ENCODE measurements at regions not wholly inside any gene's neighbourhood (a gene's known extent, or its start where the extent isn't known, plus 50 kb on each side); places are given as distances from the start of the nearest gene placed in this dataset.

DNA sequence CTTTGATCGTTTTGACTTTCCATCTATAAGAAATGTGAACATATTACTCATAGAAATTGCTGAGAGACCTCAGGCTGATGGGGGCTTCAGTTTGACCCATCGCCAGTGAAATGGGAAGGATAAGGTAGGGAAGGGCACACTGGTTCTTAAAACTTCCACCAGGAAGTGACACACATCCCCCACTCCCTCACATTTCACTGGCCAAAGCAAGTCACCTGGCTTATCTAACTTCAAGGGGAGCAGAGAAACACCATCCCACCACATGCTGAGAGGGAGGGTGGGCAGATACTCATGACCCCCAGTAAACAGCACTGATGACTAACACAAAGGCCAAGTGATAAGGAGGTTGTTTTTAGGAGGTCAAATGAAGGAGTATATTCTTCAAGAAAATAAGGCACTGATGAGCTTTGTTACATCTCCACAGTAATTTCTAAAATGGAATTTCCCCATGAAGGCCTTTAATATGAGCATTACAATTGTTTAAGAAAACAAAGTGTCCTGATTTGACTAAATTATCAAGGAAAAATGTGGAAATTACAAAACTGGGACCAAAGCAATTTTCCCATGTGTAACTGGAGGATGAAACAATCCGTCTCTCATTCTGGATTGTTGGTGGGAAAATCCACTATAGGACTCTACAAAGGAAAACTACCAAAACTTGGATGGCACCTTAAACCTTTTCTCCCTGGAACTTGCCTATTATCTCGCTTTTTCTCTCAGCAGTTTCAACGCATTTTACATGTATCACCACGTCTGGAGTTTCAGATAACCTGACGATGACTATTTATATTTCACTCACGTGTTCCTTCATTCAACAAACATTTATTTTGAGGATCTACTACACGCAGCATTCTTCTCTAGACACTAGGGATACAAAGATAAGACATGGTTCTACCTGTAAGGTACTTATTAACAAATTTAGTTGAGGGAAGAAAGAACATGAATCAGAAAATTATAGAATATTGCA lies 91.8 kb upstream of the EEA1 start:
- H3K9ac ChIP-seq (ENCODE audit: low read length): no peak overlapping the region
- no peak overlapping the region for H2AFZ ChIP-seq (ENCODE audit: low read length)
- no peak overlapping the region for H3K4me3 ChIP-seq (ENCODE audit: low read depth, low read length, poor library complexity, severe bottlenecking)

DNA sequence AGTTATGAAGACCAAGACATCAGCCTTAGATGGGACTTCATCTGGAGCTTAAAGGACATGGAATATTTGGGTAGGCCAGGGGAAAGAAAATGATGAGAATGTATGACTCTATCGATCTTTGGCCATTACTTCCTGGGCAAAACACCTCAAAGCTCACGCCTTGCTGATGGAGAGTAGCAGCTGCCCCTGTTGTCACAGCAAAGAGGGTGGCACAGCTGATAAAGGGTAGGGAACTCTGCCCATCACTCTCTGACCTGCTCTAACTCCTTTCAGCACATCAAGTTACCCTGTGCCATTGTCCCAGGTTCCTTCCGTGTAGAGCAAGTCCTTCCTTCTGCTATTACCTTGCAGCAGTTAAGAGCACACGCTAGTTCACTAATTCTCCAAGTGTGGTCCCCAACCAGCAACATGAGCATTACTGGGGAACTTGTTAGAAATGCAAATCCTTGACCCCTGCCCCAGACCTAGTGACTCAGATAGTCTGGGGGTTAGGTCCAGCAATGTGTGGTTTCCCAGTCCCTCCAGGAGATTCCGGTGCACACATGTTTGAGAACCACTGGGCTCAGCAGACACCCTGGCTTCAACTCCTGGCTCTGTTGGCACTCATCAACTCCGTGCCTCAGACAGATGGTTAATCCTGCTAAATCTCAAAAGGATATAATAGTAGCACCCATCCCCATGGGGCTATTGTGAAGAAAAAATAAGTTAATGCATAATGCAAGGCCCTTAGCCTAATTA lies 93.7 kb upstream of the EEA1 start:
- no peaks in the 10 kb centered on the region for H3F3A ChIP-seq (ENCODE audit: insufficient read depth, low read length)
- no peaks in the 10 kb centered on the region for H3K36me3 ChIP-seq (ENCODE audit: insufficient read depth, low read length)
- no peak overlapping the region for H2AFZ ChIP-seq (ENCODE audit: low read length)
- H3K79me2 ChIP-seq (ENCODE audit: insufficient read depth, low read length): no peaks in the 10 kb centered on the region
- H3K9me2 ChIP-seq (ENCODE audit: low read depth, low read length): no peaks in the 10 kb centered on the region
- no peak for TF ChIP-seq CTCF (IDR thresholded peaks at IDR 0.05; ENCODE audit: low read length)
- no peak for TF ChIP-seq EZH2 (IDR thresholded peaks at IDR 0.05; ENCODE audit: borderline replicate concordance, low read length)
- no peak overlapping the region for H3K4me3 ChIP-seq (ENCODE audit: low read depth, low read length, poor library complexity, severe bottlenecking)
- H3K27me3 ChIP-seq (ENCODE audit: insufficient read depth, low read length): no peaks in the 10 kb centered on the region
- no peak overlapping the region for H3K9ac ChIP-seq (ENCODE audit: low read length)
- no peaks in the 10 kb centered on the region for H3K9me3 ChIP-seq (ENCODE audit: low read length)
- no peak overlapping the region for H3K27ac ChIP-seq (ENCODE audit: low read depth, low read length, poor library complexity, severe bottlenecking)
- H3K4me2 ChIP-seq (ENCODE audit: low read length): no peak overlapping the region
- no peaks in the 10 kb centered on the region for H4K20me1 ChIP-seq (ENCODE audit: insufficient read depth, low read length)
- H3K4me1 ChIP-seq (ENCODE audit: insufficient read depth, low read length, severe bottlenecking): no peaks in the 10 kb centered on the region

More for the DNA sequence above, 91.8 kb upstream of the EEA1 start:
- H3K4me1 ChIP-seq (ENCODE audit: insufficient read depth, low read length, severe bottlenecking): no peaks in the 10 kb centered on the region
- H4K20me1 ChIP-seq (ENCODE audit: insufficient read depth, low read length): no peaks in the 10 kb centered on the region
- H3K36me3 ChIP-seq (ENCODE audit: insufficient read depth, low read length): no peaks in the 10 kb centered on the region
- H3F3A ChIP-seq (ENCODE audit: insufficient read depth, low read length): no peaks in the 10 kb centered on the region
- no peaks in the 10 kb centered on the region for H3K27me3 ChIP-seq (ENCODE audit: insufficient read depth, low read length)
- H3K4me2 ChIP-seq (ENCODE audit: low read length): no peak overlapping the region
- TF ChIP-seq EZH2 (IDR thresholded peaks at IDR 0.05; ENCODE audit: borderline replicate concordance, low read length) (no peak), CTCF (IDR thresholded peaks at IDR 0.05; ENCODE audit: low read length) (no peak)
- no peaks in the 10 kb centered on the region for H3K79me2 ChIP-seq (ENCODE audit: insufficient read depth, low read length)
- no peak overlapping the region for H3K27ac ChIP-seq (ENCODE audit: low read depth, low read length, poor library complexity, severe bottlenecking)
- H3K9me2 ChIP-seq (ENCODE audit: low read depth, low read length): no peaks in the 10 kb centered on the region
- no peaks in the 10 kb centered on the region for H3K9me3 ChIP-seq (ENCODE audit: low read length)

DNA sequence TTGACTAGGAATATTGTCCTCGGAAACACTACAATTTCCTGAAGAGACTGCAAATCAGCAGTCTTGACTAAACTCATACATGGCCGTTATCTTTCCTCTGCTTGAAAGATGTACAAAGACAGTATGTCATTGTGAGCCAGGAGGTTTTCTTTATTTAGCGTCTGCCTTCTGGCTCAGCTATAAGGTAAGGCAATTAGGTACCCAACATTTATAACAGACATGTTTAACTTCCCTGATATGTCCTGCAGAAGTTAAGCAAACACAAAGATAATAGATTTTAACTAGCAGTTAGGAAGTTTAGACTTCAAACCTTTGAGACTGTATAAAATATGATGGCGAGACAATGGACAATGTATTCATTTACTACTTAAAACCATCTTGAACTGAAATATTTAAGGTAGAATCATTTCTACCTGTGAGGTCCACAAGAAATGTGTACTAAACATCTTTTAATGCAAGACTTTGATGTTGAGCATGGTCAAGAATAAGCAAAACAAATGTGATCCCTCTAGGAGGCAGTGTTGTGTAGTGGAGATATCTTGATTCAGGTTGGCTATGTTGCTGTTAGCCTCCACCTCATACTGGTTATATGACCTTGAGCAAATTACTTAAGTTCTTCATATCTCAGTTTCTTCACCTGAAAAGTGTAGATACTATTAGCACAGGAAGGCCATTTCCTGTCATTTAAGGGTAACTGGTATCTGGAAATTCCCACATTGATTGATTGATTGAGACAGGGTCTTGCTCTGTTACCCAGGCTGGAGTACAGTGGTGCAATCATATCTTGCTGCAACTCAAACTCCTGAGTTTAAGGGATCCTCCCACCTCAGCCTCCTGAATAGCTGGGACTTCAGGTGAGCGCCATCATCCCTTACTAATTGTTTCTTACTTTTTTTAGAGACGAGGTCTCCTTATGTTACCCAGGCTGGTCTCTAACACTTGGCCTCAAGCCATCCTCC lies 96.3 kb upstream of the EEA1 start:
- no peaks in the 10 kb centered on the region for H3K9me3 ChIP-seq (ENCODE audit: low read length)
- H3K4me2 ChIP-seq (ENCODE audit: low read length): no peak overlapping the region
- no peak overlapping the region for H3K27ac ChIP-seq (ENCODE audit: low read depth, low read length, poor library complexity, severe bottlenecking)
- H3K9ac ChIP-seq (ENCODE audit: low read length): no peak overlapping the region
- no peak for TF ChIP-seq EZH2 (IDR thresholded peaks at IDR 0.05; ENCODE audit: borderline replicate concordance, low read length)
- TF ChIP-seq CTCF (IDR thresholded peaks at IDR 0.05; ENCODE audit: low read length): peak; percentile 68
- H2AFZ ChIP-seq (ENCODE audit: low read length): no peak overlapping the region
- H3K79me2 ChIP-seq (ENCODE audit: insufficient read depth, low read length): no peaks in the 10 kb centered on the region
- H3K36me3 ChIP-seq (ENCODE audit: insufficient read depth, low read length): no peaks in the 10 kb centered on the region
- no peaks in the 10 kb centered on the region for H3K9me2 ChIP-seq (ENCODE audit: low read depth, low read length)
- no peaks in the 10 kb centered on the region for H4K20me1 ChIP-seq (ENCODE audit: insufficient read depth, low read length)
- H3K27me3 ChIP-seq (ENCODE audit: insufficient read depth, low read length): no peaks in the 10 kb centered on the region
- H3K4me3 ChIP-seq (ENCODE audit: low read depth, low read length, poor library complexity, severe bottlenecking): no peak overlapping the region
- H3F3A ChIP-seq (ENCODE audit: insufficient read depth, low read length): no peaks in the 10 kb centered on the region
- H3K4me1 ChIP-seq (ENCODE audit: insufficient read depth, low read length, severe bottlenecking): no peaks in the 10 kb centered on the region
